Neural cell (in vitro differentiated cells): ENCODE measurements at regions not wholly inside any gene's neighbourhood (a gene's known extent, or its start where the extent isn't known, plus 50 kb on each side); places are given as distances from the start of the nearest gene placed in this dataset.

Experiments used
- H2AFZ ChIP-seq: fragments of 200-600, 300-800 bp; sonication (generic), shearing (Covaris generic); 2 replicates; pipeline ENCODE4 v1.6.0; 2014; ENCODE audit warnings: low read depth, mild to moderate bottlenecking, antibody characterized with exemption, low read length, moderate library complexity
- H3F3A ChIP-seq: fragments of 200-600 bp; shearing (Covaris generic); 2 replicates; pipeline ENCODE4 v1.6.1; 2016; ENCODE audit warnings: mild to moderate bottlenecking, moderate library complexity, mixed read lengths, antibody characterized with exemption, low read length; ENCODE audit not compliant: insufficient read depth, poor library complexity, severe bottlenecking
- H3K27ac ChIP-seq: fragments of 200-600, 300-800 bp; sonication (generic), shearing (Covaris generic); 2 replicates; pipeline ENCODE4 v1.5.1; 2014; ENCODE audit warnings: mild to moderate bottlenecking, low read length, moderate library complexity
- H3K27me3 ChIP-seq: fragments of 300-800, 200-600 bp; sonication (generic), shearing (Covaris generic); 2 replicates; pipeline ENCODE4 v1.6.0; 2014; ENCODE audit warnings: mild to moderate bottlenecking, low read depth, low read length, moderate library complexity; ENCODE audit not compliant: insufficient read depth
- H3K36me3 ChIP-seq: fragments of 300-800, 200-600 bp; sonication (generic), shearing (Covaris generic); 2 replicates; pipeline ENCODE4 v1.5.1; 2014; ENCODE audit warnings: mild to moderate bottlenecking, antibody characterized with exemption, low read length, moderate library complexity; ENCODE audit not compliant: insufficient read depth
- H3K4me2 ChIP-seq: fragments of 300-800, 200-600 bp; sonication (generic), shearing (Covaris generic); 2 replicates; pipeline ENCODE4 v1.6.0; 2014; ENCODE audit warnings: mild to moderate bottlenecking, low read length
- H3K4me3 ChIP-seq: fragments of 300-800, 200-600 bp; sonication (generic), shearing (Covaris generic); 2 replicates; pipeline ENCODE4 v1.5.1; 2014; ENCODE audit warnings: mild to moderate bottlenecking, low read length, moderate library complexity
- H3K79me2 ChIP-seq: fragments of 200-600 bp; shearing (Covaris generic); replicated peaks from 2 replicates; pipeline ENCODE4 v1.6.0; 2014; ENCODE audit warnings: mild to moderate bottlenecking, low read length, moderate library complexity; ENCODE audit not compliant: insufficient read depth
- H3K9ac ChIP-seq: fragments of 300-800, 200-600 bp; sonication (generic), shearing (Covaris generic); 2 replicates; pipeline ENCODE4 v1.6.1; 2016; ENCODE audit warnings: mild to moderate bottlenecking, low read length, mixed read lengths
- H3K9me2 ChIP-seq: fragments of 200-600 bp; shearing (Covaris generic); 2 replicates; pipeline ENCODE4 v1.6.1; 2016; ENCODE audit warnings: mild to moderate bottlenecking, low read length, mixed read lengths; ENCODE audit not compliant: insufficient read depth
- H3K9me3 ChIP-seq: fragments of 200-600, 300-800 bp; sonication (generic), shearing (Covaris generic); 2 replicates; pipeline ENCODE4 v1.6.1; 2016; ENCODE audit warnings: mild to moderate bottlenecking, mixed run types, low read length, moderate library complexity, mixed read lengths
- H4K20me1 ChIP-seq: fragments of 200-600 bp; shearing (Covaris generic); 2 replicates; pipeline ENCODE4 v1.6.1; 2016; ENCODE audit warnings: mild to moderate bottlenecking, mixed run types; ENCODE audit not compliant: insufficient read depth
- CTCF ChIP-seq: fragments of 450-650 bp; IDR thresholded peaks from 2 replicates; pipeline ENCODE4 v1.5.1; 2014; ENCODE audit warnings: antibody characterized with exemption, mild to moderate bottlenecking, moderate library complexity; ENCODE audit not compliant: poor library complexity, severe bottlenecking
- EP300 ChIP-seq: fragments of 450-650 bp; conservative IDR thresholded peaks from 2 replicates; pipeline ENCODE4 v1.6.1; 2014; ENCODE audit warnings: antibody characterized with exemption, mild to moderate bottlenecking, moderate library complexity; ENCODE audit not compliant: poor library complexity, severe bottlenecking
- EZH2 ChIP-seq: fragments of 200-600, 300-800 bp; shearing (Covaris generic), sonication (generic); IDR thresholded peaks from 2 replicates; pipeline ENCODE4 v1.6.1; 2014; ENCODE audit warnings: antibody characterized with exemption, low read length, borderline replicate concordance, mild to moderate bottlenecking; ENCODE audit not compliant: insufficient read depth, poor library complexity, severe bottlenecking
- MXI1 ChIP-seq: fragments of 450-650 bp; conservative IDR thresholded peaks from 2 replicates; pipeline ENCODE4 v1.6.1; 2014; ENCODE audit warnings: antibody characterized with exemption, mild to moderate bottlenecking; ENCODE audit not compliant: poor library complexity, severe bottlenecking
- POLR2AphosphoS5 ChIP-seq: IDR thresholded peaks from 2 replicates; pipeline ENCODE4 v1.6.1; 2012
- RAD21 ChIP-seq: fragments of 450-650 bp; conservative IDR thresholded peaks from 2 replicates; pipeline ENCODE4 v1.6.1; 2014; ENCODE audit warnings: antibody characterized with exemption, mild to moderate bottlenecking, moderate library complexity
- REST ChIP-seq: IDR thresholded peaks from 2 replicates; pipeline ENCODE4 v1.6.1; 2012; ENCODE audit warnings: borderline replicate concordance
- SMC3 ChIP-seq: fragments of 450-650 bp; conservative IDR thresholded peaks from 2 replicates; pipeline ENCODE4 v1.6.1; 2014; ENCODE audit warnings: antibody characterized with exemption, mild to moderate bottlenecking, moderate library complexity; ENCODE audit not compliant: poor library complexity
- TAF1 ChIP-seq: IDR thresholded peaks from 2 replicates; pipeline ENCODE4 v1.6.1; 2012; ENCODE audit warnings: low read depth

- H3K27me3 ChIP-seq, result no peaks in the 10 kb centered on the region
- no peak overlapping the region for H2AFZ ChIP-seq
- H3K9me2 ChIP-seq, result no peaks in the 10 kb centered on the region
- H3K36me3 ChIP-seq, result no peaks in the 10 kb centered on the region
- no peaks in the 10 kb centered on the region for H3K9me3 ChIP-seq
- H3K9ac ChIP-seq, result no peak overlapping the region
- TF ChIP-seq EP300 (no peak), REST (no peak), POLR2AphosphoS5 (no peak), MXI1 (no peak), RAD21 (no peak), CTCF (no peak), TAF1 (no peak), SMC3 (no peak), EZH2 (no peak)
- H3K79me2 ChIP-seq, result no peaks in the 10 kb centered on the region
- no peak overlapping the region for H3K4me2 ChIP-seq
- H4K20me1 ChIP-seq, result no peaks in the 10 kb centered on the region
- no peak overlapping the region for H3K4me3 ChIP-seq
- no peaks in the 10 kb centered on the region for H3F3A ChIP-seq
- H3K27ac ChIP-seq, result no peak overlapping the region
Measured at GRCh38 chr13:66021846-66022245, 1208.3 kb downstream of the PCDH9 start.

- Histone ChIP-seq H3K9me3 (no peaks in the 10 kb centered on the region), H3K27me3 (no peaks in the 10 kb centered on the region), H3F3A (no peaks in the 10 kb centered on the region), H3K9me2 (no peaks in the 10 kb centered on the region), H3K4me3 (no peak overlapping the region), H3K9ac (no peak overlapping the region), H3K36me3 (no peaks in the 10 kb centered on the region), H3K27ac (no peak overlapping the region), H3K4me2 (no peak overlapping the region), H4K20me1 (no peaks in the 10 kb centered on the region), H2AFZ (no peak overlapping the region), H3K79me2 (no peaks in the 10 kb centered on the region)
- TF ChIP-seq TAF1 (no peak), MXI1 (no peak), POLR2AphosphoS5 (no peak), RAD21 (no peak), SMC3 (no peak), EZH2 (no peak)
Measured at GRCh38 chr13:66014771-66015170, 1215.4 kb downstream of the PCDH9 start.

DNA sequence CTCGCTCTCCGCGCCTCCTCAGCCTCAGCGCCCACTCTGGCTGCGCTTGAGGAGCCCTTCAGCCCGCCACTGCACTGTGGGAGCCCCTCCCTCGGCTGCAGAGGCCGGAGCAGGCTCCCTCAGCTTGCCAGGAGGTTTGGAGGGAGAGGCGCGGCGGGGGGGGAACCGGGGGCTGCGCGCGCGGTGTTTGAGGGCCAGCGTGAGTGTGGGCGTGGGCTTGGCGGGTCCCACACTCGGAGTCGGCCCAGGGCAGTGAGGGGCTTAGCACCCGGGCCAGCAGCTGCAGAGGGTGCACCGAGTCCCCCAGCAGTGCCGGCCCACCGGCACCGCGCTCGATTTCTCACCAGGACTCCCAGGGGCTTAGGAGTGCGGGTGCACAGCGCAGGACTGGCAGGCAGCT, 1220.9 kb downstream of the PCDH9 start:
- TF ChIP-seq MXI1 (no peak), EP300 (no peak), SMC3 (no peak), REST (no peak), TAF1 (no peak), EZH2 (no peak), POLR2AphosphoS5 (no peak), RAD21 (no peak)
- Histone ChIP-seq H3K9me3 (no peaks in the 10 kb centered on the region), H3K27ac (no peak overlapping the region), H2AFZ (no peak overlapping the region), H3K79me2 (no peaks in the 10 kb centered on the region), H3K36me3 (no peaks in the 10 kb centered on the region), H3K4me3 (no peak overlapping the region), H3K27me3 (no peaks in the 10 kb centered on the region), H3K9me2 (no peaks in the 10 kb centered on the region), H3K9ac (no peak overlapping the region), H3F3A (no peaks in the 10 kb centered on the region), H3K4me2 (no peak overlapping the region), H4K20me1 (no peaks in the 10 kb centered on the region)
